HepG2 (cell line): ENCODE measurements at regions not wholly inside any gene's neighbourhood (a gene's known extent, or its start where the extent isn't known, plus 50 kb on each side); places are given as distances from the start of the nearest gene placed in this dataset.

Experiments
- ATAC-seq: fragments of 200-7000 bp; cut with Tn5 transposase; 3 replicates; pipeline ENCODE4 v1.9.1; 2020; ENCODE audit warnings: mild to moderate bottlenecking, moderate library complexity
- BruUV-seq: library from RNA; stranded (reverse); fragments of 400-500 nt; replicated peaks from 2 replicates; lab custom pipeline; 2021; lab: Mats Ljungman, UMichigan
- CTCF ChIA-PET: fragments of 300-600 bp; formaldehyde crosslinking; extraction: SDS; loops from one replicate; lab custom pipeline; 2021; ENCODE audit warnings: low total read pairs, inconsistent platforms, low intra/inter-chr PET ratio; lab: Yijun Ruan, JAX
- POLR2A ChIA-PET: fragments of 350-600 bp; sonication (Branson Sonifier 250); formaldehyde crosslinking; loops from one replicate; lab custom pipeline; 2020; ENCODE audit warnings: antibody characterized with exemption, inconsistent platforms; lab: Yijun Ruan, JAX
- DNase-seq: peaks from one replicate; pipeline ENCODE4 v3.0.0-alpha.2; 2015; ENCODE audit warnings: low spot score
- FAIRE-seq: peaks from 3 replicates; lab custom pipeline; 2011; peaks lifted over from hg19 to GRCh38; lab: Jason Lieb, UNC
- H2AFZ ChIP-seq: one replicate; pipeline ENCODE4 v1.6.1; 2011; ENCODE audit warnings: low read length, inconsistent platforms
- H3K27ac ChIP-seq: fragments of 300-600 bp; 3 replicates; pipeline ENCODE4 v1.8.0; 2011; ENCODE audit warnings: mixed run types, mild to moderate bottlenecking, mixed read lengths, low read length, inconsistent platforms; ENCODE audit not compliant: insufficient read depth; ENCODE audit errors: extremely low read length
- H3K27me3 ChIP-seq, 2 experiments: fragments of 200-600 bp in 1 of 2; 2 replicates in 1 of 2; 3 replicates in 1 of 2; pipeline versions ENCODE4 v1.6.0 to v1.8.0; 2011; ENCODE audit warnings: low read length in 2 of 2, mild to moderate bottlenecking in 2 of 2, moderate library complexity in 2 of 2, inconsistent platforms in 1 of 2; ENCODE audit not compliant: insufficient read depth in 2 of 2, control insufficient read depth in 1 of 2
- H3K36me3 ChIP-seq, 2 experiments: fragments of 200-600 bp in 1 of 2; replicated peaks in 1 of 2; 2 replicates in 1 of 2; 3 replicates in 1 of 2; pipeline versions ENCODE4 v1.5.1 to v1.8.0; 2011; ENCODE audit warnings: low read length in 2 of 2, inconsistent platforms in 1 of 2; ENCODE audit not compliant: insufficient read depth in 2 of 2, control insufficient read depth in 1 of 2
- H3K4me1 ChIP-seq: 2 replicates; pipeline ENCODE4 v1.5.1; 2012; ENCODE audit warnings: low read length, inconsistent platforms; ENCODE audit not compliant: insufficient read depth
- H3K4me2 ChIP-seq: 2 replicates; pipeline ENCODE4 v1.6.0; 2011; ENCODE audit warnings: low read depth, low read length, inconsistent platforms
- H3K4me3 ChIP-seq, 3 experiments: fragments of 200-600 bp in 1 of 3; sonication (generic), shearing (Covaris generic) in 1 of 3; replicated peaks in 1 of 3; 2 replicates each; pipeline ENCODE4 v1.5.1; 2011 to 2016; ENCODE audit warnings: low read length in 3 of 3, inconsistent platforms in 2 of 3, low read depth in 2 of 3, mild to moderate bottlenecking in 2 of 3, control low read depth in 1 of 3, mixed read lengths in 1 of 3; ENCODE audit not compliant: insufficient read depth in 1 of 3
- H3K79me2 ChIP-seq: one replicate; pipeline ENCODE4 v1.6.1; 2011; ENCODE audit warnings: low read length, inconsistent platforms; ENCODE audit not compliant: insufficient read depth
- H3K9ac ChIP-seq: 2 replicates; pipeline ENCODE4 v1.6.0; 2011; ENCODE audit warnings: mild to moderate bottlenecking, low read depth, low read length, inconsistent platforms; ENCODE audit not compliant: insufficient read depth
- H3K9me3 ChIP-seq: 2 replicates; pipeline ENCODE4 v1.5.1; 2012; ENCODE audit warnings: mild to moderate bottlenecking, low read length
- H4K20me1 ChIP-seq: 2 replicates; pipeline ENCODE4 v1.6.0; 2011; ENCODE audit warnings: inconsistent platforms, mild to moderate bottlenecking, low read length, moderate library complexity; ENCODE audit not compliant: insufficient read depth
- BCLAF1 ChIP-seq: fragments of 450-650 bp; IDR thresholded peaks from 2 replicates; pipeline ENCODE4 v1.6.1; 2017; ENCODE audit warnings: mild to moderate bottlenecking
- GTF3A ChIP-seq: sonication (generic); formaldehyde crosslinking; conservative IDR thresholded peaks from 2 replicates; pipeline ENCODE4 v1.4.0; 2020; ENCODE audit warnings: mild to moderate bottlenecking, missing genetic modification reagents
- KMT2B ChIP-seq: IDR thresholded peaks from 2 replicates; pipeline ENCODE4 v1.6.1; 2016; ENCODE audit warnings: missing genetic modification reagents, missing compliant biosample characterization
- NFE2 ChIP-seq: sonication (generic); formaldehyde crosslinking; IDR thresholded peaks from 2 replicates; pipeline ENCODE4 v1.4.0; 2020; ENCODE audit warnings: missing genetic modification reagents
- PRPF4 ChIP-seq: fragments of 200-400 bp; formaldehyde crosslinking; IDR thresholded peaks from 2 replicates; pipeline ENCODE4 v1.6.1; 2016; ENCODE audit warnings: low read length, low read depth; ENCODE audit not compliant: poor library complexity, severe bottlenecking
- SYNCRIP ChIP-seq: fragments of 200-400 bp; formaldehyde crosslinking; IDR thresholded peaks from 2 replicates; pipeline ENCODE4 v1.6.1; 2018; ENCODE audit warnings: mild to moderate bottlenecking, low read depth, low read length; ENCODE audit not compliant: insufficient read depth
- TEAD3 ChIP-seq: optimal IDR thresholded peaks from 2 replicates; pipeline ENCODE3; 2016; ENCODE audit warnings: borderline replicate concordance
- ZNF138 ChIP-seq: sonication (generic); formaldehyde crosslinking; IDR thresholded peaks from 2 replicates; pipeline ENCODE4 v1.5.0; 2020; ENCODE audit warnings: mild to moderate bottlenecking, low read depth, missing genetic modification reagents
- ZNF687 ChIP-seq: sonication (generic); formaldehyde crosslinking; IDR thresholded peaks from 2 replicates; pipeline ENCODE4 v1.5.1; 2020; ENCODE audit warnings: mild to moderate bottlenecking, missing genetic modification reagents, moderate library complexity
- ZNF788 ChIP-seq: sonication (generic); formaldehyde crosslinking; IDR thresholded peaks from 2 replicates; pipeline ENCODE4 v1.5.0; 2020; ENCODE audit warnings: mild to moderate bottlenecking, missing genetic modification reagents, borderline replicate concordance
- WGBS: methylation state at CpG from one replicate; pipeline ENCODE4 v1.1.6; 2017; ENCODE audit warnings: low lambda C conversion rate; 5-methylcytosine and 5-hydroxymethylcytosine counted together
- in situ Hi-C: cut with HindIII; loops from 2 replicates; pipeline ENCODE4 v1.10.0; 2017; ENCODE audit warnings: low pct_unique_long_range_greater_than_20kb; ENCODE audit not compliant: extremely low pct_ligation_motif_present
- intact Hi-C: fragments of 100-400 bp; cut with micrococcal nuclease; formaldehyde crosslinking; loops from one replicate; pipeline ENCODE4 v1.10.0; 2022; ENCODE audit not compliant: unreplicated experiment

- intact Hi-C loops: no loop called here
- H4K20me1 ChIP-seq: no peaks in the 10 kb centered on the region
- BruUV-seq: no TSS peak
- peaks cover 8% of the 10 kb centered on the region; the same call in 1 of the 2 replicates for H3K4me1 ChIP-seq
- in situ Hi-C loops: no loop called here
- 0% methylated on average over 5 of the region's 5 CpGs for WGBS
- no peaks in the 10 kb centered on the region for H3K36me3 ChIP-seq
- POLR2A ChIA-PET: no interaction called here
- H3K4me2 ChIP-seq: peak overlapping the region; percentile 55
- H2AFZ ChIP-seq: peak overlapping the region; percentile 12
- H3K9me3 ChIP-seq: no peaks in the 10 kb centered on the region
- no peak overlapping the region for H3K4me3 ChIP-seq
- no peak for TF ChIP-seq ZNF138 (CRISPR knock-in tag)
- TF ChIP-seq TEAD3 (CRISPR knock-in tag): peak; percentile 12
- no peaks in the 10 kb centered on the region for H3K79me2 ChIP-seq
- FAIRE-seq (no peak), ATAC-seq (peak; percentile 87), DNase-seq (peak; percentile 42)
- H3K27ac ChIP-seq: no peak overlapping the region
- CTCF ChIA-PET: no interaction called here
- no peak overlapping the region for H3K9ac ChIP-seq
- H3K27me3 ChIP-seq: no peaks in the 10 kb centered on the region
Measured at GRCh38 chr11:98495601-98496000, 525.1 kb upstream of the CNTN5 start.

GRCh38 chr11:98507208-98507607 is 513.5 kb upstream of the CNTN5 start:
- no peaks in the 10 kb centered on the region for H3K9me3 ChIP-seq
- FAIRE-seq (no peak), DNase-seq (no peak), ATAC-seq (no peak)
- no peak overlapping the region for H3K27ac ChIP-seq
- no peaks in the 10 kb centered on the region for H3K4me1 ChIP-seq
- intact Hi-C loops (no loop called here), in situ Hi-C loops (no loop called here)
- H3K9ac ChIP-seq: no peak overlapping the region
- H3K36me3 ChIP-seq: no peaks in the 10 kb centered on the region
- H3K79me2 ChIP-seq: no peaks in the 10 kb centered on the region
- H3K4me2 ChIP-seq: no peak overlapping the region
- H3K27me3 ChIP-seq: no peaks in the 10 kb centered on the region
- POLR2A ChIA-PET: no interaction called here
- H2AFZ ChIP-seq: no peak overlapping the region
- CTCF ChIA-PET: no interaction called here
- TF ChIP-seq GTF3A (no peak), KMT2B (CRISPR knock-in tag) (no peak), PRPF4 (no peak), SYNCRIP (no peak), NFE2 (CRISPR knock-in tag) (no peak), BCLAF1 (no peak), ZNF788 (CRISPR knock-in tag) (no peak), ZNF687 (CRISPR knock-in tag) (no peak)
- no TSS peak for BruUV-seq
- H4K20me1 ChIP-seq: no peaks in the 10 kb centered on the region
- H3K4me3 ChIP-seq: no peak overlapping the region
